Mesodermal cell (in vitro differentiated cells): ENCODE measurements at regions not wholly inside any gene's neighbourhood (a gene's known extent, or its start where the extent isn't known, plus 50 kb on each side); places are given as distances from the start of the nearest gene placed in this dataset.
A peak's percentile ranks its signal among the peaks of the same experiment; 100 is the strongest.
"Not testable (repeated sequence)": the region's sequence is repeated elsewhere in the genome, so short reads cannot be mapped to it uniquely, and the experiment has no call there.

Experiments
- H3K27ac ChIP-seq: 2 replicates; pipeline ENCODE4 v1.7.0; 2013; ENCODE audit warnings: mild to moderate bottlenecking, low read depth, low read length, moderate library complexity; ENCODE audit not compliant: severe bottlenecking
- H3K36me3 ChIP-seq: 2 replicates; pipeline ENCODE4 v1.7.1; 2013; ENCODE audit warnings: mild to moderate bottlenecking, low read length, moderate library complexity; ENCODE audit not compliant: control insufficient read depth, insufficient read depth
- H3K4me1 ChIP-seq: one replicate; pipeline ENCODE4 v1.7.1; 2013; ENCODE audit warnings: mild to moderate bottlenecking, low read length; ENCODE audit not compliant: insufficient read depth, control insufficient read depth, poor library complexity, severe bottlenecking
- H3K4me3 ChIP-seq: 2 replicates; pipeline ENCODE4 v1.7.0; 2013; ENCODE audit warnings: low read length, control low read depth, mild to moderate bottlenecking; ENCODE audit not compliant: insufficient read depth, poor library complexity, severe bottlenecking; ENCODE audit errors: extremely low read depth
- H3K9me3 ChIP-seq: 2 replicates; pipeline ENCODE4 v1.7.1; 2013; ENCODE audit warnings: mild to moderate bottlenecking, low read length, moderate library complexity; ENCODE audit not compliant: control insufficient read depth
- WGBS, 2 experiments: methylation state at CpG; one replicate each; pipeline ENCODE4 v1.1.5; 2013; ENCODE audit warnings: missing lambda C conversion rate in 2 of 2; ENCODE audit not compliant: insufficient coverage in 2 of 2; 5-methylcytosine and 5-hydroxymethylcytosine counted together

GRCh38 chr11:57047610-57048009, 58.9 kb downstream of the OR5AK2 start:
- H3K9me3 ChIP-seq, result peaks cover 5% of the 10 kb centered on the region
- H3K27ac ChIP-seq, result no peak overlapping the region
- H3K36me3 ChIP-seq, result no peaks in the 10 kb centered on the region
- no peak overlapping the region for H3K4me3 ChIP-seq
- H3K4me1 ChIP-seq, result no peaks in the 10 kb centered on the region

GRCh38 chr11:57049749-57050148, 61.0 kb downstream of the OR5AK2 start:
- Histone ChIP-seq H3K4me1 (no peaks in the 10 kb centered on the region), H3K36me3 (no peaks in the 10 kb centered on the region), H3K4me3 (no peak overlapping the region), H3K9me3 (no peaks in the 10 kb centered on the region), H3K27ac (no peak overlapping the region)
- WGBS, 2 experiments, result 76 to 90% methylated on average over 3 to 4 of the region's 4 CpGs

DNA sequence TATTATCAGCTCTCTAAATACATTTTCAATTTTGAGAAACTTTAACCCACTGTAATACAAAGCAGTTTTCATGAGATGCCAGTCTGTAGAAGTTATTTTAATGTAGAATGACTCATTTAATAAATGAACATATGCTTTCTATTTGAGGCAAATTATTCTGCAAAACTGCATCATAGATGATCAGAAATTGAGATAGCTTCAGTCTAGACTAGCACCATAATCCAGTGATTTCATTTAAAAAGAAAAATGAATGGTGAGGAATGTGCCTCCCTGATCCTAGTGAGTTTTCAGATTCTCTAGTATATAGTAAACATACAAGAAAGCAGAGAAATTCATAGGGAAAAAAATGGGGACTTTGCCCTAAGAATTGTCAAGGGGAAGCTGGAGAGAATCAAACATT, 66.1 kb downstream of the OR5AK2 start:
- H3K27ac ChIP-seq, result no peak overlapping the region
- no peaks in the 10 kb centered on the region for H3K36me3 ChIP-seq
- H3K4me3 ChIP-seq, result no peak overlapping the region
- H3K9me3 ChIP-seq, result no peaks in the 10 kb centered on the region
- no peaks in the 10 kb centered on the region for H3K4me1 ChIP-seq

- WGBS, 2 experiments, result no CpG with 5 or more reads among the region's 2 CpGs
- Histone ChIP-seq H3K27ac (no peak overlapping the region), H3K9me3 (no peaks in the 10 kb centered on the region), H3K4me1 (no peaks in the 10 kb centered on the region), H3K36me3 (no peaks in the 10 kb centered on the region), H3K4me3 (no peak overlapping the region)
Observed at GRCh38 chr11:57055744-57056143, 67.0 kb downstream of the OR5AK2 start.

GRCh38 chr11:57056735-57057134, 68.0 kb downstream of the OR5AK2 start:
- Histone ChIP-seq H3K36me3 (no peaks in the 10 kb centered on the region), H3K27ac (no peak overlapping the region), H3K4me1 (no peaks in the 10 kb centered on the region), H3K9me3 (no peaks in the 10 kb centered on the region), H3K4me3 (no peak overlapping the region)
- whole genome bisulfite sequencing, 2 experiments, result 95% methylated on average over 3 of the region's 3 CpGs; no CpG with 5 or more reads in 1 of the 2 experiments

- no peaks in the 10 kb centered on the region for H3K4me1 ChIP-seq
- H3K9me3 ChIP-seq, result peaks cover 4% of the 10 kb centered on the region
- no peak overlapping the region for H3K27ac ChIP-seq
- H3K36me3 ChIP-seq, result no peaks in the 10 kb centered on the region
- no peak overlapping the region for H3K4me3 ChIP-seq
Observed at GRCh38 chr11:57057561-57057960, 68.8 kb downstream of the OR5AK2 start.

GRCh38 chr11:57062957-57063356, 74.2 kb downstream of the OR5AK2 start:
- H3K9me3 ChIP-seq, H3K36me3 ChIP-seq, H3K4me3 ChIP-seq, H3K27ac ChIP-seq, H3K4me1 ChIP-seq: not testable (repeated sequence)
- WGBS, 2 experiments, result 86 to 100% methylated on average over 1 to 6 of the region's 7 CpGs

DNA sequence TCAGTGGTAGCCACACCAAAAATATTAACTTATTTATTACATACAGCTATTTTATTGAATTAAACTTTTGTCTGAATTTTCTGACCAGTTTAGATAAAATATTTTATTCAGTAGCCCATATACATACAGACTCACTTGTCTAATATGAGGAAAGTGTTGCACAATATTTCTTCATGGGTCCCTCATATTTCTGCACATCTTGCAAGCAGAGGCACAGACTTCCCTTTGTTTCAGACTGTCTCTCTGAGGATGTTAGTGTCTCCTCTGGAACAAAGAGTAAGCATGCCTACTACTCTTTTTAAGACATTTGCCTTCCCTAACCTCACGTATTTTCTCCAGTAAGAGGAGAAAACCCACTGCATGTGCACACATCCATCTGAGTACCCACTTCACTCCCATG, 81.2 kb downstream of the OR5AK2 start:
- H3K4me3 ChIP-seq, result no peak overlapping the region
- H3K27ac ChIP-seq, result no peak overlapping the region
- 100% methylated on average over 1 of the region's 1 CpG; no CpG with 5 or more reads in 1 of the 2 experiments for WGBS, 2 experiments
- H3K9me3 ChIP-seq, result no peaks in the 10 kb centered on the region
- H3K36me3 ChIP-seq, result no peaks in the 10 kb centered on the region
- H3K4me1 ChIP-seq, result peaks cover 16% of the 10 kb centered on the region

GRCh38 chr11:57071829-57072228, 83.1 kb downstream of the OR5AK2 start:
- Histone ChIP-seq H3K4me1 (peaks cover 16% of the 10 kb centered on the region), H3K36me3 (no peaks in the 10 kb centered on the region), H3K27ac (peak overlapping the region; percentile 81), H3K4me3 (no peak overlapping the region), H3K9me3 (no peaks in the 10 kb centered on the region)

- Histone ChIP-seq H3K27ac (peak overlapping the region; percentile 81), H3K4me1 (peaks cover 16% of the 10 kb centered on the region), H3K9me3 (no peaks in the 10 kb centered on the region), H3K36me3 (no peaks in the 10 kb centered on the region), H3K4me3 (no peak overlapping the region)
Observed at GRCh38 chr11:57072640-57073039, 83.9 kb downstream of the OR5AK2 start.

GRCh38 chr11:57073128-57073527, 84.4 kb downstream of the OR5AK2 start:
- Histone ChIP-seq H3K9me3 (no peaks in the 10 kb centered on the region), H3K36me3 (no peaks in the 10 kb centered on the region), H3K4me3 (no peak overlapping the region), H3K4me1 (peaks cover 16% of the 10 kb centered on the region), H3K27ac (peak overlapping the region; percentile 81)
- WGBS, 2 experiments, result 75 to 95% methylated on average over 1 to 2 of the region's 3 CpGs

DNA sequence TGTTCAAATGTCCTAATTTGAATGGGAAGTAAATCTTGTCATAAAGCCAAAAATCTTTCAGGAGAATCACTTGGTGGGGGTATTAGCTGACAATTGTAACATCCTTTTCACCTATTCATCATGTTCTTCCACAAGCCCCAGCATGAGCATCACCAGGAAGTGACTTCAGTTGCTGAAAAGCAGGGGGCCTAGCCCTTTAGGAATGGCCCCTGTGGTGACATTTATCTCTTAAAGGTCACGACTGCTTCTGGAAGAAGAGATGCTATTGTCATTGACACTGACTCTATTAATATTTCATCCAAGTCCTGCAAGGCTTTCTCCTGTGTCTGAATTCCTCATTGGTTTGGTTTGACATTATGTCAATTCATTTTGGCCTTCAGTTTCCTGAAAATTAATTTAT, 92.6 kb downstream of the OR5AK2 start:
- H3K27ac ChIP-seq, result no peak overlapping the region
- H3K36me3 ChIP-seq, result no peaks in the 10 kb centered on the region
- no CpG with 5 or more reads among the region's 1 CpG for whole genome bisulfite sequencing, 2 experiments
- H3K4me1 ChIP-seq, result no peaks in the 10 kb centered on the region
- no peaks in the 10 kb centered on the region for H3K9me3 ChIP-seq
- H3K4me3 ChIP-seq, result no peak overlapping the region
